K562 (cell line): ENCODE measurements at regions not wholly inside any gene's neighbourhood (a gene's known extent, or its start where the extent isn't known, plus 50 kb on each side); places are given as distances from the start of the nearest gene placed in this dataset.

Experiments
- AFF4 ChIP-seq: sonication (generic); formaldehyde crosslinking; IDR thresholded peaks from 2 replicates; pipeline ENCODE4 v1.8.0; 2023; ENCODE audit warnings: mild to moderate bottlenecking, missing genetic modification reagents
- HINFP ChIP-seq: fragments of 450-650 bp; conservative IDR thresholded peaks from 2 replicates; pipeline ENCODE4 v1.6.1; 2016; ENCODE audit warnings: missing genetic modification characterization, low read depth, mild to moderate bottlenecking, control low read depth, missing compliant biosample characterization
- JUND ChIP-seq, 2 experiments: IDR thresholded peaks; 2 replicates in 1 of 2; 3 replicates in 1 of 2; pipeline ENCODE4 v1.6.1; 2011; ENCODE audit warnings: borderline replicate concordance in 2 of 2, low read depth in 2 of 2, low read length in 2 of 2, improper control_type of control experiment in 1 of 2, missing biosample characterization in 1 of 2, missing genetic modification characterization in 1 of 2, missing genetic modification reagents in 1 of 2
- SRSF9 ChIP-seq: fragments of 200-400 bp; formaldehyde crosslinking; IDR thresholded peaks from 2 replicates; pipeline ENCODE4 v1.6.1; 2017; ENCODE audit warnings: low read depth, low read length, borderline replicate concordance
- STAT5A ChIP-seq: IDR thresholded peaks from 2 replicates; pipeline ENCODE4 v1.6.1; 2012; ENCODE audit warnings: low read length, inconsistent platforms, borderline replicate concordance
- ZNF398 ChIP-seq: fragments of 250-450 bp; sonication (Bioruptor Pico); IDR thresholded peaks from 2 replicates; pipeline ENCODE4 v1.8.0; 2021; ENCODE audit warnings: moderate library complexity, mild to moderate bottlenecking, inconsistent platforms
- ZNF561 ChIP-seq: fragments of 450-650 bp; formaldehyde crosslinking; conservative IDR thresholded peaks from 2 replicates; pipeline ENCODE4 v1.4.0; 2020; ENCODE audit warnings: mild to moderate bottlenecking, moderate library complexity

- no peak for TF ChIP-seq AFF4 (CRISPR knock-in tag)
- TF ChIP-seq STAT5A, result no peak
- no peak for TF ChIP-seq HINFP (tag)
- no peak for TF ChIP-seq JUND (IDR thresholded peaks at IDR 0.05; ENCODE audit: borderline replicate concordance, low read depth, low read length)
- no peak for TF ChIP-seq JUND (tag; IDR thresholded peaks at IDR 0.05; ENCODE audit: borderline replicate concordance, low read depth, low read length)
- no peak for TF ChIP-seq ZNF561
- no peak for TF ChIP-seq SRSF9
- TF ChIP-seq ZNF398 (CRISPR knock-in tag), result no peak
Measured at GRCh38 chr2:51291762-51292551, 260.0 kb upstream of the NRXN1 start (continued).
